ENCODE measurements at regions not wholly inside any gene's neighbourhood (a gene's known extent, or its start where the extent isn't known, plus 50 kb on each side); places are given as distances from the start of the nearest gene placed in this dataset.

- no peak overlapping the region for H3K27ac Mint-ChIP-seq (ENCODE audit: unreplicated experiment)
- no peak for DNase-seq (ENCODE audit: low read depth, low spot score)
- H3K9me3 Mint-ChIP-seq, result peaks cover 3% of the 10 kb centered on the region
- TF ChIP-seq CTCF (conservative IDR thresholded peaks at IDR 0.05), result no peak
- H3K4me1 Mint-ChIP-seq, result no peaks in the 10 kb centered on the region
- H3K27me3 Mint-ChIP-seq (ENCODE audit: low read depth), result no peaks in the 10 kb centered on the region
- no peak overlapping the region for H3K4me3 Mint-ChIP-seq
- H3K36me3 Mint-ChIP-seq (ENCODE audit: low read depth), result no peaks in the 10 kb centered on the region
These were observed 98.3 kb downstream of the AVPR1A start for GRCh38 chr12:63052696-63053095.

- DNase-seq (ENCODE audit: low read depth, low spot score), result no peak
- H3K9me3 Mint-ChIP-seq, result peaks cover 3% of the 10 kb centered on the region
- no peak overlapping the region for H3K27ac Mint-ChIP-seq (ENCODE audit: unreplicated experiment)
- H3K4me1 Mint-ChIP-seq, result no peaks in the 10 kb centered on the region
- H3K36me3 Mint-ChIP-seq (ENCODE audit: low read depth), result no peaks in the 10 kb centered on the region
- H3K27me3 Mint-ChIP-seq (ENCODE audit: low read depth), result no peaks in the 10 kb centered on the region
- no peak overlapping the region for H3K4me3 Mint-ChIP-seq
- no peak for TF ChIP-seq CTCF (conservative IDR thresholded peaks at IDR 0.05)
These were observed 103.9 kb downstream of the AVPR1A start for GRCh38 chr12:63047146-63047545.

GRCh38 chr12:63045020-63045860, 105.8 kb downstream of the AVPR1A start:
- Mint-ChIP-seq H3K4me3 (no peak overlapping the region), H3K27me3 (ENCODE audit: low read depth) (no peaks in the 10 kb centered on the region), H3K36me3 (ENCODE audit: low read depth) (no peaks in the 10 kb centered on the region), H3K9me3 (peaks cover 5% of the 10 kb centered on the region), H3K27ac (ENCODE audit: unreplicated experiment) (no peak overlapping the region), H3K4me1 (no peaks in the 10 kb centered on the region)
- no peak for DNase-seq (ENCODE audit: low read depth, low spot score)
- TF ChIP-seq CTCF (conservative IDR thresholded peaks at IDR 0.05), result no peak

GRCh38 chr12:63042646-63043045, 107.7 kb upstream of the PPM1H start:
- H3K4me3 Mint-ChIP-seq, result no peak overlapping the region

GRCh38 chr12:63041601-63042000, 106.7 kb upstream of the PPM1H start:
- TF ChIP-seq CTCF (conservative IDR thresholded peaks at IDR 0.05), result no peak
- peaks cover 3% of the 10 kb centered on the region for H3K9me3 Mint-ChIP-seq
- DNase-seq (ENCODE audit: low read depth, low spot score), result no peak
- no peak overlapping the region for H3K4me3 Mint-ChIP-seq
- no peaks in the 10 kb centered on the region for H3K36me3 Mint-ChIP-seq (ENCODE audit: low read depth)
- no peaks in the 10 kb centered on the region for H3K4me1 Mint-ChIP-seq
- H3K27me3 Mint-ChIP-seq (ENCODE audit: low read depth), result peaks cover 5% of the 10 kb centered on the region
- no peak overlapping the region for H3K27ac Mint-ChIP-seq (ENCODE audit: unreplicated experiment)

More at GRCh38 chr12:63042646-63043045, 107.7 kb upstream of the PPM1H start:
- Mint-ChIP-seq H3K4me1 (no peaks in the 10 kb centered on the region), H3K9me3 (peaks cover 3% of the 10 kb centered on the region), H3K27ac (ENCODE audit: unreplicated experiment) (no peak overlapping the region), H3K27me3 (ENCODE audit: low read depth) (no peaks in the 10 kb centered on the region), H3K36me3 (ENCODE audit: low read depth) (no peaks in the 10 kb centered on the region)
- no peak for DNase-seq (ENCODE audit: low read depth, low spot score)
- TF ChIP-seq CTCF (conservative IDR thresholded peaks at IDR 0.05), result no peak

All from neural crest cell (in vitro differentiated cells).